NB4 (cell line): ENCODE measurements at regions not wholly inside any gene's neighbourhood (a gene's known extent, or its start where the extent isn't known, plus 50 kb on each side); places are given as distances from the start of the nearest gene placed in this dataset.
"Not testable (repeated sequence)": the region's sequence is repeated elsewhere in the genome, so short reads cannot be mapped to it uniquely, and the experiment has no call there.

ENCODE experiments used
- DNase-seq: peaks from one replicate; pipeline ENCODE4 v3.0.0; 2010; ENCODE audit warnings: low read depth
- H3K4me3 ChIP-seq: one replicate; pipeline ENCODE4 v1.5.1; 2011; ENCODE audit warnings: mild to moderate bottlenecking, low read depth, low read length, moderate library complexity
- CTCF ChIP-seq: IDR thresholded peaks from one replicate; pipeline ENCODE4 v1.5.1; 2012; ENCODE audit warnings: low read depth, low read length
- MAX ChIP-seq: IDR thresholded peaks from 2 replicates; pipeline ENCODE4 v1.6.1; 2011; ENCODE audit warnings: low read depth, low read length
- MYC ChIP-seq: IDR thresholded peaks from 2 replicates; pipeline ENCODE4 v1.6.1; 2011; ENCODE audit warnings: low read depth, low read length
- POLR2A ChIP-seq: IDR thresholded peaks from 2 replicates; pipeline ENCODE4 v1.6.1; 2011; ENCODE audit warnings: mild to moderate bottlenecking; ENCODE audit not compliant: insufficient read length; ENCODE audit errors: extremely low read depth

GRCh38 chr14:56063131-56063530 is 55.1 kb upstream of the PELI2 start:
- TF ChIP-seq CTCF (no peak), MYC (no peak), MAX (no peak), POLR2A (no peak)
- no peak for DNase-seq
- H3K4me3 ChIP-seq, result no peak overlapping the region

DNA sequence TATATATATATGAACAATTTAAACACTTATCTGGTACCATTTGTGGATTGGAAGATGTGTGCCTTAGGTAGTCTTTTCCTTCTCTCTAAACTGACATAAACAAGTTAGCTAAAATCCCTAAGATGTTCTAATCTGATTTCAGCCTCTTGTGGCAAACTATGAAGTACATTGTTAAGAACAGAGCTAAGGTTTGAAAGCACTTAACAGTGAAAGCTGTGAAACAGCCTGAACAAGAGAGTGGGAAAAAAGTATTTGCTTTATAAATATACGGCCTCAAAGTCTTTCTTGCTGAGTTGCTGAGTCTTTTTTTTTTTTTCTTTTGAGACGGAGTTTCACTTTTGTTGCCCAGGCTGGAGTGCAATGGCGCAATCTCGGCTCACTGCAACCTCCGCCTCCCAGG is 53.7 kb upstream of the PELI2 start:
- TF ChIP-seq MAX, result no peak
- no peak for TF ChIP-seq CTCF
- no peak for TF ChIP-seq MYC
- no peak overlapping the region for H3K4me3 ChIP-seq
- no peak for DNase-seq

GRCh38 chr14:56065199-56065598 is 53.0 kb upstream of the PELI2 start:
- DNase-seq, H3K4me3 ChIP-seq: not testable (repeated sequence)

- H3K4me3 ChIP-seq, result no peak overlapping the region
- no peak for DNase-seq
- TF ChIP-seq CTCF (no peak), MYC (no peak), POLR2A (no peak), MAX (no peak)
Measured at GRCh38 chr14:56065621-56066290, 52.5 kb upstream of the PELI2 start.
